Ascending aorta (tissue), 2 donors: ENCODE measurements at regions not wholly inside any gene's neighbourhood (a gene's known extent, or its start where the extent isn't known, plus 50 kb on each side); places are given as distances from the start of the nearest gene placed in this dataset.

Experiments
- DNase-seq, 2 donors: peaks; one replicate each; pipeline ENCODE4 v3.0.0-alpha.2; 2019; ENCODE audit warnings: low spot score in 2 of 2
- H3K27ac ChIP-seq, 2 donors: fragments of 200-600 bp; sonication (generic); one replicate each; pipeline ENCODE4 v1.5.1; 2016 to 2017; ENCODE audit warnings: mild to moderate bottlenecking in 1 of 2
- H3K27me3 ChIP-seq: fragments of 200-600 bp; sonication (generic); one replicate; pipeline ENCODE4 v1.5.1; 2017
- H3K36me3 ChIP-seq, 2 donors: fragments of 200-600 bp; sonication (generic); one replicate each; pipeline ENCODE4 v1.5.1; 2016
- H3K4me1 ChIP-seq, 2 donors: fragments of 200-600 bp; sonication (generic); one replicate each; pipeline ENCODE4 v1.5.1; 2016 to 2017; ENCODE audit warnings: mild to moderate bottlenecking in 1 of 2
- H3K4me3 ChIP-seq, 2 donors: fragments of 200-600 bp; sonication (generic); one replicate each; pipeline ENCODE4 v1.5.1; 2016 to 2017; ENCODE audit warnings: mild to moderate bottlenecking in 1 of 2
- H3K9me3 ChIP-seq, 2 donors: fragments of 200-600 bp; sonication (generic); one replicate each; pipeline ENCODE4 v1.5.1; 2016
- intact Hi-C: fragments of 100-400 bp; cut with DNase I; formaldehyde crosslinking; loops from one replicate; pipeline ENCODE4 v1.15.1; 2023
- TF ChIP-seq, protein P1 (sequence below), 3 experiments: fragments of 200-600 bp in 2 of 3; fragments of 450-650 bp in 1 of 3; sonication (generic) in 2 of 3; IDR thresholded peaks; one replicate each; pipeline ENCODE4 v1.5.1; 2016 to 2019; ENCODE audit warnings: antibody characterized with exemption in 3 of 3, mild to moderate bottlenecking in 1 of 3, moderate library complexity in 1 of 3

DNA sequence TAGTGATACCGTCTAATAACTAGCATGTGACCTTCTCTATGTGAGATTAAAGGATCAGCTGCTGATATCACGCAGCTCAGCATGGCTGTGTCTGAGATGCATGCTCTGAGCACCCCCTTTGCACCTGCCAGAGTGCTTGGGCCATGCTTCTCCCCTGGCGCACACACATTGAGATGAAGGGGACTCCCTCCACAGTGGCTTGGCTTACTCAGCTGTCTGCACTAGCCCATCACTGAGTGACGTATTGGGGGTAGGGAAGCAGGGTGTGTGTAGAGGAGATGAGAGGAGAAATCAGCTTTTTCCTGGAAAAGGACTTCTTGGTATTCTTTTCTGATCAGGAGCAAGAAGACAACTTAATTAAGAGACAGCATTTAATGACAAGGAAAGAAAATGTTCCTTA is 216.5 kb downstream of the BLID start:
- no peak for DNase-seq
- no peaks in the 10 kb centered on the region for H3K36me3 ChIP-seq
- no peak overlapping the region for H3K27ac ChIP-seq
- intact Hi-C loops = no loop called here
- H3K27me3 ChIP-seq = no peaks in the 10 kb centered on the region
- no peaks in the 10 kb centered on the region for H3K9me3 ChIP-seq
- no peak overlapping the region for H3K4me3 ChIP-seq
- TF ChIP-seq, protein P1, sequence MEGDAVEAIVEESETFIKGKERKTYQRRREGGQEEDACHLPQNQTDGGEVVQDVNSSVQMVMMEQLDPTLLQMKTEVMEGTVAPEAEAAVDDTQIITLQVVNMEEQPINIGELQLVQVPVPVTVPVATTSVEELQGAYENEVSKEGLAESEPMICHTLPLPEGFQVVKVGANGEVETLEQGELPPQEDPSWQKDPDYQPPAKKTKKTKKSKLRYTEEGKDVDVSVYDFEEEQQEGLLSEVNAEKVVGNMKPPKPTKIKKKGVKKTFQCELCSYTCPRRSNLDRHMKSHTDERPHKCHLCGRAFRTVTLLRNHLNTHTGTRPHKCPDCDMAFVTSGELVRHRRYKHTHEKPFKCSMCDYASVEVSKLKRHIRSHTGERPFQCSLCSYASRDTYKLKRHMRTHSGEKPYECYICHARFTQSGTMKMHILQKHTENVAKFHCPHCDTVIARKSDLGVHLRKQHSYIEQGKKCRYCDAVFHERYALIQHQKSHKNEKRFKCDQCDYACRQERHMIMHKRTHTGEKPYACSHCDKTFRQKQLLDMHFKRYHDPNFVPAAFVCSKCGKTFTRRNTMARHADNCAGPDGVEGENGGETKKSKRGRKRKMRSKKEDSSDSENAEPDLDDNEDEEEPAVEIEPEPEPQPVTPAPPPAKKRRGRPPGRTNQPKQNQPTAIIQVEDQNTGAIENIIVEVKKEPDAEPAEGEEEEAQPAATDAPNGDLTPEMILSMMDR (IDR thresholded peaks at IDR 0.05) = no peak
- no peaks in the 10 kb centered on the region for H3K4me1 ChIP-seq

- DNase-seq = no peak
- Histone ChIP-seq H3K9me3 (no peaks in the 10 kb centered on the region), H3K27ac (no peak overlapping the region), H3K4me3 (no peak overlapping the region), H3K27me3 (no peaks in the 10 kb centered on the region), H3K4me1 (no peaks in the 10 kb centered on the region), H3K36me3 (no peaks in the 10 kb centered on the region)
- intact Hi-C loops = no loop called here
- TF ChIP-seq, protein P1 (IDR thresholded peaks at IDR 0.05) = no peak
Measured at GRCh38 chr11:121898903-121899302, 217.1 kb downstream of the BLID start.

DNA sequence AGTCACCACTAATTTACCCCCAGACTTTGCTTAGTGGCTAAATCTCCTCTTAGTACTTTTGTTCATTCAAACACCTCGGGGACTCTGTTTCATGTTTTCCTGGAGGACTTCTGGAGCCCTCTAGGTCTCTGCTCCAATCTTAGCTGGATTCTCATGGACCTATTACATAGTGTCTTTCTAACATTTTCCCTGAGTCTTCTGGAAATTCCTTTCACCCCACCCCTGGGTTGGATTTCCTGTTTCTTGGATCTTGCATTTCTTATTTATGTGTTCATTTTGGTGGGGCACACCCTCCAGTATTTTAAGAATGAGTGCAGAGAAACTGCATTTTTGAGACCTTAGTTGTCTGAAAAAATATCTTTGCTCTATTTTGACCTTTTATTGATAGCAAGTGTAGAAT is 220.1 kb downstream of the BLID start:
- peaks cover 8 to 13% of the 10 kb centered on the region in 2 donors for H3K4me1 ChIP-seq
- H3K27me3 ChIP-seq = no peaks in the 10 kb centered on the region
- intact Hi-C loops = no loop called here
- H3K4me3 ChIP-seq = no peak overlapping the region
- no peak for DNase-seq
- no peaks in the 10 kb centered on the region for H3K9me3 ChIP-seq
- no peaks in the 10 kb centered on the region for H3K36me3 ChIP-seq
- no peak overlapping the region for H3K27ac ChIP-seq
- TF ChIP-seq, protein P1 (IDR thresholded peaks at IDR 0.05) = no peak

- no peaks in the 10 kb centered on the region for H3K9me3 ChIP-seq
- DNase-seq = no peak
- H3K4me1 ChIP-seq = peaks cover 13 to 22% of the 10 kb centered on the region in 2 donors
- no peaks in the 10 kb centered on the region for H3K36me3 ChIP-seq
- intact Hi-C loops = loop anchor here (5.0 kb wide), 1 partner anchor 237 kb away; no protein-coding TSS in a partner anchor
- TF ChIP-seq, protein P1 (IDR thresholded peaks at IDR 0.05) = no peak
- no peak overlapping the region for H3K27ac ChIP-seq
- no peaks in the 10 kb centered on the region for H3K27me3 ChIP-seq
- H3K4me3 ChIP-seq = no peak overlapping the region
Measured at GRCh38 chr11:121894581-121894980, 221.4 kb downstream of the BLID start.

- DNase-seq = no peak
- TF ChIP-seq, protein P1 (IDR thresholded peaks at IDR 0.05) = no peak
- Histone ChIP-seq H3K4me1 (peaks cover 13 to 22% of the 10 kb centered on the region in 2 donors), H3K27me3 (no peaks in the 10 kb centered on the region), H3K4me3 (no peak overlapping the region), H3K9me3 (no peaks in the 10 kb centered on the region), H3K27ac (no peak overlapping the region), H3K36me3 (no peaks in the 10 kb centered on the region)
- intact Hi-C loops = loop anchor here (5.0 kb wide), 1 partner anchor 236 kb away; no protein-coding TSS in a partner anchor
Measured at GRCh38 chr11:121892863-121893262, 223.2 kb downstream of the BLID start.

DNA sequence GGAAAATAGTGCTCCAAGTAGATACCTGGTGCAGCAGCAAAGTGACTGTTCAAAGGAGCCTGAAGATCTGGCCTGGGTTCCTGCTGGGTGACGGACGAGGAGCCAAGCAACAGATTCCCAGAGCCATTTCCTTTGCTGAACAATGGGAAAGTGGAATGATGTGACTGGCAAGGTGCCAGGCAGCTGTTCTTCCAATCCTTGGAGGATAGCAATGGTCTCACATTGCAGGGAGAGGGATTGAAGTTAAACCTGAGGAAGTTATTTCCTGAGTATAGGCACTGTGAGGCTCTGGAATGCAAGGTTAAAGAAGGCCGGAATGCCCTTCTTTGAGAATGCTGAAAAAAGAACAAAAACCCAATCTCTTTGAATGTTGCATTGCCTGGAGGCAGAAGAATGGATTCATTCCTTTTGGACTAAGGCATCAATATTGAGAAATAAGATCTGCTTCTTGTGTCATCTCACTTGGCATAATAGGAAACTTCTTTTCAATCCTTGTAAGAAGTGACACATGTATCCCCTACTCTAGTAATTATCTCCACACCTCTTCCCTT is 223.8 kb downstream of the BLID start:
- Histone ChIP-seq H3K36me3 (no peaks in the 10 kb centered on the region), H3K4me1 (peaks cover 13 to 22% of the 10 kb centered on the region in 2 donors), H3K9me3 (no peaks in the 10 kb centered on the region), H3K27ac (peak overlapping the region in 1 of 2 donors; percentile 15), H3K4me3 (no peak overlapping the region), H3K27me3 (no peaks in the 10 kb centered on the region)
- DNase-seq = no peak
- TF ChIP-seq, protein P1 (IDR thresholded peaks at IDR 0.05) = no peak
- intact Hi-C loops = loop anchor here (5.0 kb wide), 1 partner anchor 235 kb away; no protein-coding TSS in a partner anchor
